HEK293 (cell line): ENCODE measurements at regions not wholly inside any gene's neighbourhood (a gene's known extent, or its start where the extent isn't known, plus 50 kb on each side); places are given as distances from the start of the nearest gene placed in this dataset.

Source experiments
- ZFP3 ChIP-seq: fragments of 450-650 bp; formaldehyde crosslinking; IDR thresholded peaks from 2 replicates; pipeline ENCODE4 v1.5.1; 2016; ENCODE audit warnings: low read depth, missing biosample characterization, missing genetic modification characterization
- TF ChIP-seq, protein P1 (sequence below): fragments of 450-650 bp; formaldehyde crosslinking; IDR thresholded peaks from 2 replicates; pipeline ENCODE4 v1.5.1; 2016; ENCODE audit warnings: missing biosample characterization, missing genetic modification characterization

DNA sequence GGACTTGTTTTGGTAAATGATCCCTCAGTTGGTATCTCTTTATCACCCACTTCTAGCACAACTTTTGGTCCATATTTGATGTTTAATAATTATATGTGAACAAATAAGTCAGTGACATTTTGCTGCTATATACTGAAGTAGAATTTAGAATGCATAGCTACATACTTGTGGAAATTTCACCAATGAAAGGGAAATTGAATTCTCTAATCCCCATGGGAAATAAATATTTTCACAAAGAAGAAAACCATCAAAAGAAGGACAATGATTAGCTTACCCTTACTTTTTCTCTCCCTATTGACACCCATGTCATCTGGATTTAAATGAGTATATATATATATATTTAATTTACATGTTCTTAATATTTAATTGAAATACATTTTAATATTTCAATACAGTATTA lies 94.3 kb upstream of the DAB2 start:
- TF ChIP-seq, protein P1, sequence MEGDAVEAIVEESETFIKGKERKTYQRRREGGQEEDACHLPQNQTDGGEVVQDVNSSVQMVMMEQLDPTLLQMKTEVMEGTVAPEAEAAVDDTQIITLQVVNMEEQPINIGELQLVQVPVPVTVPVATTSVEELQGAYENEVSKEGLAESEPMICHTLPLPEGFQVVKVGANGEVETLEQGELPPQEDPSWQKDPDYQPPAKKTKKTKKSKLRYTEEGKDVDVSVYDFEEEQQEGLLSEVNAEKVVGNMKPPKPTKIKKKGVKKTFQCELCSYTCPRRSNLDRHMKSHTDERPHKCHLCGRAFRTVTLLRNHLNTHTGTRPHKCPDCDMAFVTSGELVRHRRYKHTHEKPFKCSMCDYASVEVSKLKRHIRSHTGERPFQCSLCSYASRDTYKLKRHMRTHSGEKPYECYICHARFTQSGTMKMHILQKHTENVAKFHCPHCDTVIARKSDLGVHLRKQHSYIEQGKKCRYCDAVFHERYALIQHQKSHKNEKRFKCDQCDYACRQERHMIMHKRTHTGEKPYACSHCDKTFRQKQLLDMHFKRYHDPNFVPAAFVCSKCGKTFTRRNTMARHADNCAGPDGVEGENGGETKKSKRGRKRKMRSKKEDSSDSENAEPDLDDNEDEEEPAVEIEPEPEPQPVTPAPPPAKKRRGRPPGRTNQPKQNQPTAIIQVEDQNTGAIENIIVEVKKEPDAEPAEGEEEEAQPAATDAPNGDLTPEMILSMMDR, result no peak
- no peak for TF ChIP-seq ZFP3 (tag by site-specific recombination)
